ENCODE measurements at regions not wholly inside any gene's neighbourhood (a gene's known extent, or its start where the extent isn't known, plus 50 kb on each side); places are given as distances from the start of the nearest gene placed in this dataset.

GRCh38 chr5:2909035-2909434, 157.6 kb upstream of the IRX2 start:
- no peak for TF ChIP-seq POLR2A (IDR thresholded peaks at IDR 0.05)
- TF ChIP-seq CTCF (IDR thresholded peaks at IDR 0.05), result no peak

All from body of pancreas (tissue), 4 donors.